ENCODE measurements at regions not wholly inside any gene's neighbourhood (a gene's known extent, or its start where the extent isn't known, plus 50 kb on each side); places are given as distances from the start of the nearest gene placed in this dataset.

DNA sequence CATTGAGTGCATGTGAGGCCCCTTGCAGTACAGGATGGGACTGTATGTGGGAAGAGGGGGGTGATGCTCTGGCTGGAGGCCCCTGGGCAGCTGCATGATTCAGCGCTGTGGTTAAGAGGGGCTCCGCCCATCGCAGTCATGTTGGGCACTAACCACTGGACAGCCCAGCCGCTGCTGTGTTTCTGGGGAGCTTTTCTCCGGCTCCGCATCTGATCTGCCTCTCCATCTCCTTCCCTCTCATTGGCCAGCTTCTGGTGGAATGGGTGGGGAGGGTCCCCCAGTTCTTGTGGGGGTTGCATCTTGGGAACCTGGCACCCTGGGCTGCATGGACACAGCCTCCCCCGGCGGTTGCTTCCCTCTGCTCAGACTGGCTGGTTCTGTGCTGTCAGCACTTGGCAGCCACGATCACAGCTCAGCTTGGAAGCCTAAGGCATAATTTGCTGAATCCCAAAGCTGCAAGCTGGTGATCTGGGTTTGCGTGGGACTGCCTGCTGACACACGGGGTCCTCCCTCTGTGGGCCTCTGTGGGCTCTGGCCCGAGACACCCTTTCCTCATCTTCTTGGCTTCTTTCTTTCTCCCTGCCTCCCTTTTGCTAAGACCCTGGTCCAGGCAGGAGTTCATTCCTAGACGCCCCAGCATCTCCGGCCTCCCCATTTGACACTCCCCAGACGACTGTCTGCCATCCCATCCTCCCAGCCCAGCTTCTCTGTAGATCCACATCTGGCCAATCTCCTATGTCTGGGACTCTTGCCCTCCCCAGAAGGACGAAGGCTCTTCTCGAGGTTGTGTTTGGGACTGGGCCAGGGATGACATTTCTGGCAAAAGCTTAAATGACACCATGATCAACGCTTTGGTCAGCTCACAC lies 168.3 kb downstream of the SEC14L1 start:
- peak; percentile 73 for DNase-seq

DNA sequence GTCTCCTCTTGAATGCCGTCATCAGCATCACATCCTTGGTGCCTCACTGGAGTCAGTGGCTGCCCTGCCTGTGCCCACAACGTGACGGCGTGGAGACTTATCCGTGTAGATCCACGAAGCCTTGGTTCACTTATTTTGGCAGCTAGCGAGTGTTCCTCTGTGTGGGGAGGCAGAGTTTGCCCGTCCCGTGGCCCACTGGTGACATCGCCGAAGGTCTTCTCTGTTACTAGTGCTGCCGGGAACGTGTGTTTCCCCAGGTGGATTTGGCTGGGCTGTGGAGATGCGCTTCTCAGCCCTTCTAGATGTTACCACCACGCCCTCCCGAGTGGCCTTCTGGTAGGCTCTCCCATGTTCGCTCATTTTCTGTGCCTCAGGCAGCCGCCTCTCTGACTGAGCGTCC lies 169.6 kb downstream of the SEC14L1 start:
- no peak for DNase-seq

DNA sequence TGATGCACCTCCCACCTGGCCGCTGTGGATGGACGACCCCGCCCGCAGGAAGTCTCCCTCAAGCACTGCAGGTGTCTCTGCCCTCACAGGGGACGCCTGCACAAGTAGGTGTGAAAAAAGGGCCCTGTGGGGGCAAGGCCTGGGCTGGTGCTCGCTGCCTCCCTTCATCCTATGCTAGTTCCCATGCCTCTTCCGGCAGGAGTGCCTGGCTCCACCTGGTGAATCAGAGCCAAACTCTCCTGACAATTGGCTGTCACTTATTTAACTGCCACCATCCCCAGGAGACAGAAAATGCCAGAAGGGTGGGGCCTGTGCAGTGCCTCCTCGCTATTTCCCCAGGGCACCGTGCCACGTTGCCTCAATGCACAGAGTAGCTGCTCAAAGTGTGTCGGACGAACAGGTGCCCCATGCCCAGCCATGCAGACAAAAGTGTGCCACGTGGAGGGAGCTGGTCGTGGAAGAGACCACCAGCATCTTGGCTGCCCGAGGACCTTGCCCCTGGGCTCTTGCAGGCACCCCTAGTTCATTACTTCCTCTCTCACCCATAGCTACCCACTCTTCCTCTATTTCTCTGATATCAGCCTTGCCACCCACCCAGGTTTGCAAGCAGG lies 170.7 kb downstream of the SEC14L1 start:
- DNase-seq: peak; percentile 21

DNA sequence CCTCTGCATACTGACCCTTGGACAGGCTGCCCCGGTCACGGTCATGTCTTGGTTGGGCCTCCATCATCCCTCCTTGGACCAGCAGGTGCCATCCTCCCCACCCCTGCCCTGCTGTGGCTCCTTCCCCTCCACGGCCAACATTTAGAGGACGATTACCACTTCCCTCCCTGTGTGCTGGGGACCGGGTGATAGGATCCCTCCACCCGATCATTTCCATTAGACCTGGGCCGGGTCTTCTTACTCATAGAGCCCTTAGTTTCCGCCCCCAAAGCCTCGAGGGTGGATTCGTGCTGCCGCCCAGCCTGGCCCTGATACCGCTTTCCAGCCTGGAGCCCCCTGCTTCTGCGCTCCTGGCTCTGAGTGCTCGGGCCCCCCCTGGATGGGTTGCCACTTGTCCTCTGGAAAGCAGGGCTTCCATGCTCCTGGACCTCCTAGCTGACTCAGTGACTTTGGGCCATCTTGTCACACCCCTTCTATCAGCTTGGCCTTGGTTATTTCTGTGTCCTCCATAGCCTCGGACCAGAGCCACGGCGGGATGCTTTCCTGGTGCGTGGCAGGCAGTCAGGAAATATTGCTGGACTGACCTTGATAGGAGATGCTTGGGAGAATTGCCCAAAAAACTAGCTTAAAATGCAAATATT lies 171.4 kb downstream of the SEC14L1 start:
- peak; percentile 28 for DNase-seq

DNA sequence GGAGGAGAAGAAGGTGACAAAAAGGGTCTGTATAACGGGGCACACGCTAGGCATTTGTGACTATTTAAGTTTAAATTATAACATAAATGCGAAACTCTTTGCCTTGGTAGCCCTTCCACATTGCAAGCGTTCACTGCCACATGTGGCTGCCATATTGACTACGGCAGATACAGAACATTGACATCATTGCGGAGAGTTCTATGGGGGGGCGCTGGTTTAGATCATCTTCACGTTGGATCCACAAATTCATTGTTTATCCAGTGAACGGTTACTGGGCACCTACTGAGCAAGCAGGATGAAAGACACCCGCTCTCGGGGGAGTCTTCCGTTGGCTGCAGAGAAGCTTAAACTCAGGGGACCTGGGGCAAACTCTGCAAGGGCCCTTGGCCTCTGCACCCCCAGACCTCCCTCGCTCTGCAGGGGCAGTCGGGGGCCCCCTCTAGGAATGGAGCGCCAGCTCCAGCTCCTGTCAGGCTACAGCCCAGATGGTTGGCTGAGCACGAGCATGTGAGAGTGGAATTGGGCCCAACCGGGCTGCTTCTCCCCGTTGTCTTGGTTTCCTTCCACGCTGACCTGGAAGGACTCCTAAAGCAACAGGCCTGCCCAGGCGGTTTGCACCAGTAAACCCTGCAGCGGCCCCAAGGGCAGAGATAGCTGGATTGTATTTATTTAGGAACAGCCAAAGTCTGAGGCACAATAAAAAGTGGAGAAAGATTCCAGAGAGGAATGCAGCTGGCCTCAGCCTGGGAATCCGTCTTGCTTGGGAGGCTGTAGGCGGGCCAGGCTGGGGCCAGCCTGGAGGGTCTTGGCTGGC lies 172.2 kb downstream of the SEC14L1 start:
- DNase-seq: peak; percentile 93

DNA sequence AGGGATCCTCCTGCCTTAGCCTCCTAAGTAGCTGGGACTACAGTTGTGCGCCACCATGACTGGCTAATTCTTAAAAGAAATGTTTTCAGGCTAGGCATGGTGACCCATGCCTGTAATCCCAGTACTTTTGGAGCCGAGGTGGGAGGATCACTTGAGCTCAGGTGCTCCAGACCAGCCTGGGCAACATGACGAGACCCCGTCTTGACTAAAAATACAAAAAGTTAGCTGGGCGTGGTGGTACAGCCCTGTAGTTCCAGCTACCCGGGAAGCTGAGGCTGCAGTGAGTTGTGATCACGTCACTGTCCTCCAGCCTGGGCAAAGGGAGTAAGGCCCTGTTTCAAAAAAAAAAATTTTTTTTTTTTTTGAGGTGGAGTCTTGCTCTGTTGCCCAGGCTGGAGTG lies 173.1 kb downstream of the SEC14L1 start:
- peak; percentile 15 for DNase-seq

DNA sequence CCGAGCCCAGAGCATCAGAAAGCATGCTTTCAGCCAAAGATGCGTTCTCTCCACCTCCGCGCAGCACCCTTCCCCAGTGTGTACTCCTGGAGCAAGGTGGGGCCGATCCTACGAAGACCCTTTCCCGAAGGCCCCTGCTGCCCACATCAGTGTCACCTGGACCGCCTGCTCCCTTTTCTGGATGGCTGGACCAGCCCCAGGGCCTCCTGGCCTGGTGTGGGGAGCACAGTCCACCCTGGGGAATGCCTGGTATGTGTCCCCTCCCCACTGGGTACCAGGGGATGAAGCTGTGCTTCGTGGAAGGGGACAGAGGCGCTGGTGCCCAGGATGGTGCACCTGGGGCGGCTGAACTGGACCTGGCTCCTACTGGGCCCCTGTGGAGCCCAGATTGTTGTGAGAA lies 173.8 kb downstream of the SEC14L1 start:
- peak; percentile 26 for DNase-seq

DNA sequence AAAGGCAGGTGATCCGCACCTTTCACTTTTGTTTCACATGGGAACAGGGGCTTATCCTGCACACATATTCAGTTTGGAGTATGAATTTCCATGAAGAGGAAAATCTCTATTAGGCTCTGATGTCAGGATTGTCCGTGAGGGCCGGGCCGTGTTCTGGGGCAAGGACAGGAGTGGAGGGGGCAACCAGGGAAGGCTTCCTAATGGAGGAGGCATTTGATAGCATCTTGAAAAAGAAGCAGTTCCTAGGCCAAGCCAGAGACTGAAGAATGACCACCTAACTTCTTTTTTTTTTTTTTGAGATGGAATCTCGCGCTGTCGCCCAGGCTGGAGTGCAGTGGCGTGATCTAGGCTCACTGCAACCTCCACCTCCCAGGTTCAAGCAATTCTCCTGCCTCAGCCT lies 174.2 kb downstream of the SEC14L1 start:
- DNase-seq: no peak

DNA sequence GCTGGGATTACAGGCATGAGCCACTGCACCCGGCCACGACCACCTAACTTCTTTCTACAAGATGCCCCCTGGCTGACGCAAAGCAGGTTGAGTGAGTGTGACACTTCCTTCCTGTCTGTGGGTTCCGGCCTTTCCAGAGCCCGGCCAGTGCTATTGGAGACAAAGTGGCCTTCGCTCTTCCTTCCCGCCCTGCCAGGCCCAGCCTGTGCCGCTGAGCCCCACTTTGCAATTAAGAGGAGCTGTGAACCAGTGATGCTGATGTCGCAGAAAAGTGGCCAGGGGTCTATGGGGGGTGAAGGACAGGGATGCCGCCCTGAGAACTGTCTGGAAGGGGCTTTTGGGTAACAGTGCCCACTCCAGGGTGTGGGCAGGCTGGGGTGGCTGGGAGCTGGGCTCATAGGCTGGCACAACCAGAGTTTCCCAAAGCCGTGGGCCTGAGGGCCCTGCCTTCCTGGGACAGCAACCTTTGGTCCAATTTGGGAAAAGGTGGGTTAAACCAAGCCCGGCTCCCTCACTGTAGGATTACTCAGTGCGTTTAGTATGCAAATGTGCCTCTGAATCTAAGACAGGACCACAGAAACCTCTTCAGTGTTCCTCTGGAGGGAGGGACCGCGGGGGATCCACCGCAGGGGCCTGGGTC lies 174.9 kb downstream of the SEC14L1 start:
- DNase-seq: peak; percentile 22

DNA sequence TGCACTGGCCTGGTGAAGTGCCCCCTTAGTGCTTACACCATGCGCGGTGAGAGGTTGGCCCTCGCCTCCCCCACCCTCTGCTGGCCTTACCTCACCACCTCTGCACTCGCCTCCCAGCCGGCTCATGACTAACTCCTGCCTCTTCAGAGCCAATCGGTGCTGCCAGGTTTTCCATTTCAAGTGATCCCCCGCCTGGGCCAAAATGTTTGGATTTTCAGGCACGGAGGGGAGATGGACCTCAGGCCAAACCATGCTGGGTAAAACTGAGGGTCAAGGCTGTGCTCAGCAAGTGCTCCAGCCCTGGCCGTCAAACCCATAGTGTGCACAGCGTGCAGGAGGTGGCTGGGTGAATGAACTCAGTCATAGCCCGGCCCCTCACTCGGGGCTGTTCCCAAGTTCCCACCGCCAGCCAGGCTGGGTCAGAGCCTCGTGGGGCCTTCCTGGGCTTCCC lies 175.4 kb downstream of the SEC14L1 start:
- DNase-seq: peak; percentile 75

DNA sequence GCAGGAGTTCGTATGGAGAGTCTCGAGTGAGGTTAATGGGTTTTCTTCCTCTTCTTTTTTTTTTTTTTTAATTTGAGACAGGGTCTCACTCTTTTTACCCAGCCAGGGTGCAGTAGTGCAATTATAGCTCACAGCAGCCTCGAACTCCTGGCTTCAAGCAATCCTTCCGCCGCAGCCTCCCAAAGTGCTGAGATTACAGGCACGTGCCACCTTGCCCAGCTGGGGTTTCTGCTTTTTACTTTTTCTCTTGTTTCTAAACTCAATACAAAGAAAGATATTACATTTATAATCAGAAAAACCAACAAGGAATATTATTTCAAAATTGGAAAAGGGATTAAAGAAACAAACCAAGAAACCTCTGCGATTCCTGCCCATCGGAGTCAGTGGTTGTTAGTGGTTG lies 175.9 kb downstream of the SEC14L1 start:
- DNase-seq: peak; percentile 21

DNA sequence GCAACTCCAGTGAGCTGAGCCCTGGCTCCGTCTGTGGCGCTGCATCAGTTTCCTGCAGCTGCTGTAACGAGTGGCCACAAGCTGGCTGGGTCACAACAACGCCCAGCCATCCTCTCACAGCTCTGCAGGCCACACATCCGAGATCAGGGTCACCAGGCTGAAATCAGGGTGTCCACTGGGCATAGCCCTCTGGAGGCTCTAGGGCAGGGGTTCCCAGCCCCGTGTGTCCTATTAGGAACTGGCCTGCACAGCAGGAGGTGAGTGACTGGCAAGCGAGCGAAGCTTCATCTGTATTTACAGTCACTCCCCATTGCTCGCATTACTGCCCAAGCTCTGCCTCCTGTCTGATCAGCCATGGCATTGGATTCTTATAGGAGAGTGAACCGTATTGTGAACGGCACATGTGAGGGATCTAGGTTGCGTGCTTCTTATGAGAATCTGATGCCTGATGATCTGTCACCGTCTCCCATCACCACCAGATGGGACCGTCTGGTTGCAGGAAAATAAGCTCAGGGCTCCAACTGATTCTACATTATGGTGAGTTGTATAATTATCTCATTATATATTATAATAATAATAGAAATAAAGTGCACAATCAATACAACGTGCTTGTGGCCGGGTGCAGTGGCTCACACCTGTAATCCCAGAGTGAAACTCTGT lies 176.5 kb downstream of the SEC14L1 start:
- DNase-seq: no peak

DNA sequence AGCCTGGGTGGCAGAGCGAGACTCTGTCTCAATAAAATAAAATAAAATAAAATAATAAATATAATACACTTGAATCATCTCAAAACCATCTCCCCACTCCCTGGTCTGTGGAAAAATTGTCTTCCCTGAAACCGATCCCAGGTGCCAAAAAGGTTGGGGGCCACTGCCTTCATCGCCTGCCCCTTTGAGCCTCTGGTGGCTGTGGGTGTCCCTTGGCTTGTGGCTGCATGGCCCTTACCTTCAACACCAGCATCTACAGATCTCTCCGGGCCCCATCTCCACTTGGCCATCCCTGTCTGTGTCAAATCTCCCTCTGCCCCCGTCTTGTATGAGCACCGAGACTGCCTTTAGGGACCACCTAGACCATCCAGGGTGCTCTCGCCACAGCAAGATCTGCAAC lies 177.3 kb downstream of the SEC14L1 start:
- no peak for DNase-seq

DNA sequence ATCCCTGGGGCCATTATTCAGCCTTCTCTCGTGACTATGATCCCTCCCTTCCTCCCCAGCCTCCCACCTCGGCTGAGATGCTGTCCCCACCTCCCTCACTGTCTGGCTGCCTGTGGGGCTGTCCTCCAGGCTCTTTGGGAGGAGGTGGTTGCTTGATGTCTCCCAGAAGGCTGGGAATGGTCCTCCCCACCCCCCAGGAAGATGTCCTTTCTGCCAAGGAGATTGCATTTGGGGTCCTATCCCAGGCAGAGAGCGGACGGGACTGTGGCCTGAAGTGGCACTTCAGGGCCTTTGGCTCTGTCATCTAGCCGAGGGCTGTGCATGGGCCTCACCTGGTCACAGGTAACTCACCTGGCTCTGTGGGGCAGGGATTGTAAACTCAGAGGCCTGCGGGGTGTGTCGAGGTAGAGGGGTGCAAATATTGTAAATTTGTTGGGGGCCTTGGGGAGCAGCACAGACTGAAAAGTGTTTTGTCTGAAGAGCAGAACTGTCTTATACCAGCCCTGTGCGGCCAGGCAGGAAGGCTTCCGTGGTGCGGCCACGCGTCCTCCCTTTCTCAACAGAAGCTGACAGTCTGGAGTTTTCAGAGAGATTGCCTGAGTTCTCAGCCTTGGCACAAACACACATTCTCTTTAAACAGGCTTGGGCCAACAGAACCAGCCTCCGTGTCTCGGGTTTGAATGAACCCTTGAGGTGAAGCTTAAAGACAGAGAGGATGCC lies 177.9 kb downstream of the SEC14L1 start:
- DNase-seq: no peak

DNA sequence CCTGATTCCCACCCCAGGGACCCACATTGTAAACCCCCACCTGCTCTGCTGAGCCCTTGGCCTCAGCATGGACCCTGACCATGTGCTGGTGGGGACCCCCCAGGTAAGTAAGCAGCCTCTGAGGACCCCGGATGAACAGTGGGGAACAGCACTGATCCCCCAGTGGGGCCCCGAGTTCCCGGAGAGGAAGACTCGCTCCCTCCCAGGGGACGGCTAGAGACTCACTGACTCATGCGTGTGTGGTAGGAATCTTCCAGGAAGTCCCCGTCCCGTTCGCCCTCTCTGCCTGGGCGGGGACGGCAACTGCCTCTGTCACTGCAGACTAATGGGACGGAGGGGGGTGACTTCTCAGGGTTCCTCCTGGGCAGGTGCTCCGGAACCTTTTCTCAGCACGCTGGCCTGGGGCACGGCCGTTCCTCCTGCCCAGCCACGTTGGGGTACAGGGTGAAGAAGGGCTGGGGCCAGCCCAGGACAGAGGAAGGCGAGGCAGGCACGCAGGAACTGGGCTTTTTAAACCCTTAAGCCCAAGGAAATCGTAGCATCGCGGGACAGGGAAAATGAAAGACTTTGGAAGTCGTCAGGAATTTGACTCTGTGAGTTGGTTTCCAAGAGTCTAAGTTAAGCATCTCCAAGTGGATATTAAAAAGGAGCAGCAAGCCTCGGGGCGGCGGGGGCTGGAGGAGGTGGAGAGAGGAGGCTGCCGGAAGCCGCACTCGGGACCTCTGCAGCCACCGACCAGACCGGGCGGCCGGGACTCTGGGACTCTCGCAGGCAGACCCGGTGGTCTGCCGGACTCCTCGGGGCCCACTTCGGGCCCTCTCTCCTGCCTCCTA lies 178.7 kb downstream of the SEC14L1 start:
- DNase-seq: peak; percentile 83

DNA sequence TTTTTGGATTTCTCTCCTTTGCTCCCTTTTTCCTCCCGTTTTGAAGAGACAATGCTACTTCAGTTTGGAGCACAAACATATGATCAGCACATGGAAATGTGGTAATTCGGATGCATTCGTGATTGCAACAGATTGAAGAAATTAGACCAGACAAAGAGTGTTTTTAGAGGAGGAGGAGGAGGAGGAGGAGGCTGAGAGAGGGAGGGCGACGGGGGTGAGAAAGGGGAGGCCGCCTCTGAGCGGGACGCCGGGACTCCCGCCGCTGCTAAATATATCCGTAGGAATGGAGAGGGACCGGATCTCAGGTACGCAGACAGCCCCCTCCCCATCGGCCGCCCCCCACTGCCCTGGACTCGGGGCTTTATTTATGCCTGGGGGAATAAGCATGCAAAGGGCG lies 179.3 kb downstream of the SEC14L1 start:
- no peak for DNase-seq

DNA sequence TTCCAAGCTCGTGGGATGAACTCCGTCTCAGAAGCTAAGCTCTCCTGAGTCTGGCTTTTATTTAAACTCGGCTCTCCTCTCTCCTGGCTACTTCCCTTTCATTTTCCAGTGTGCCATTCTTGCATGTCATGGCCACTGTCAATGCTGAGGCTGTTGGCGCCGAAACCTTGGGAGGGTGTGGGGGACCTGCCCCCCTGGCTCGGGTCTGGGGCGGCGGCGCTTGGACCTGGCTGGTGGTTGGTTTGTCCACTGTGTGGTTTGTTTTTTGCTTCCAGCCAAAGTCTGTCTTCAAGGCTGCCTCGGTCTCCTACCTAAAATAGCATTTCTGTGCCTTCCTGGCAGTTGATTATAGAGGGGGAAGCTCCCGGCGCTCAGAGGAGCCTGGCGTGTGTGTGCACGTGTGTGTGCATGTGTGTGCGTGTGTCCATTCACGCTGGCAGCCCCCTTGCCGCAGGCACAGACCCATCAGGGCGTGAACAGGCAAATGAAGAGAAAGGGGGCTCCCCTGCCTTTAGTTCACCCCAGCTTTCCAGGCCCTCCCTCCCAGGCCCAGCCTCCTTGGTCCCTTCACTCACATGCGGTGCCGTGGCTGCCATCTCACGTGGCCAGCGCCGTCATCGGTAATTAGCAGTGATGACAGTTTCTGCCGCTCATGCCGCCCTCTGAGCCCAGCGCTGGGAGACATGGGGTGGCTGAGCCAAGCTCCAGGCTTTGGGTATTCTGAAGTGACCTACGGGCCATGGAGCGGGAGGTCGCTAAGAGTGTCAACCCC lies 179.9 kb downstream of the SEC14L1 start:
- DNase-seq: peak; percentile 70

DNA sequence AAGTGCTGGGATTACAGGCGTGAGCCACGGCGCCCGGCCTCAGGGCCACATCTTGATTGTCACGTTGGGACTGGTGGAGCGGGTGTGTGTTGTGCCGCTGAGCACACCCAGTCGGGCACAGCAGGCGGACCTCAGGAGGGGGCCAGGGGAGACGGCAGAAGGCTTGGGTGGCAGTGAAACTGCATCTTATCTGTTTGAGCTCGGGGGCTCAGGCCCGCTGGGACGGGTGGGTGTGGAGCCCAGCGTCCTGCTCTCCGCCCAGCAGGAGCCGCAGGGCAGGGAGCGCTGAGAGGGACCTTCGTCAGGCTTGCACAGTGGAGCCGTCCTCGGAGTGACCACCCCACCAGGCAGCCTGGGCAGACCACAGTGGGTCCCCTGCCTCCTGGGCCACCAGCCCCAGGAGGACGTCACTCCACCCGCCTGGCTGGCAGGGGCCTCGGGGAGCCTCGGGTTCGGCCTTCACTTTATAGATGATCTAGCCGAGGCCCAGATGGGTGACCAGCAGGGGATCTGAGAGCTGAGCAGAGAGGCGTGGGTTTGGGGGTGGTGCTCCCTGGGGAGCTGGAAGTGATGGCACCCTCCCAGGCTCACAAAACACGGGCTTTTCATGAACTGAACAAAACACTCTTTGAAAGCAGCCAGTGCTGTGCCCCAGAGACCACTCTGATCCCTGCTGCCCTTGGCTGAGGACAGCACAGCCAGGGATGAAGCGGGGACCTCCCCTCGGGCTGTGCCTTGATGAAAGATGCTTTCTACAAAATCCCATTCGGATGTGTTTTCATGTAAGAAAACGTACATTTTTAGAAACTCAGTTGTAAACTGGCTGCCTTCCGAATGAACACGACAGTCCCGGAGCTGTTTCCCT lies 181.1 kb downstream of the SEC14L1 start:
- DNase-seq: no peak

Measured in right hindlimb (tissue), 1 donor.